Psoas muscle (tissue), 7 donors: ENCODE measurements at regions not wholly inside any gene's neighbourhood (a gene's known extent, or its start where the extent isn't known, plus 50 kb on each side); places are given as distances from the start of the nearest gene placed in this dataset.

Experiments used
- ATAC-seq, 4 donors: fragments of 200-7000 bp; cut with Tn5 transposase; one replicate each; pipeline ENCODE4 v1.9.1; 2020; ENCODE audit warnings: moderate library complexity in 3 of 4, mild to moderate bottlenecking in 2 of 4
- DNase-seq, 2 donors: peaks; one replicate each; pipeline ENCODE4 v3.0.0-alpha.2; 2020
- H3K27ac ChIP-seq: fragments of 200-600 bp; one replicate; pipeline ENCODE4 v1.8.0; 2022
- H3K27me3 ChIP-seq, 3 donors: fragments of 200-600 bp in 1 of 3; one replicate each; pipeline versions ENCODE4 v1.6.1 to v1.8.0; 2013 to 2022; ENCODE audit warnings: low read length in 2 of 3, mild to moderate bottlenecking in 2 of 3, moderate library complexity in 1 of 3; ENCODE audit not compliant: insufficient read depth in 3 of 3
- H3K36me3 ChIP-seq, 2 donors: fragments of 200-600 bp in 1 of 2; one replicate each; pipeline versions ENCODE4 v1.6.1 to v1.8.0; 2013 to 2022; ENCODE audit warnings: low read depth in 1 of 2, mild to moderate bottlenecking in 1 of 2, moderate library complexity in 1 of 2; ENCODE audit not compliant: insufficient read depth in 1 of 2
- H3K4me1 ChIP-seq: fragments of 200-600 bp; one replicate; pipeline ENCODE4 v1.8.0; 2022
- H3K4me3 ChIP-seq: fragments of 200-600 bp; one replicate; pipeline ENCODE4 v1.8.0; 2022; ENCODE audit warnings: mild to moderate bottlenecking
- H3K9me3 ChIP-seq: fragments of 200-600 bp; one replicate; pipeline ENCODE4 v1.8.0; 2022
- WGBS, 3 donors: extraction: QIAGEN DNeasy Blood & Tissue Kit; methylation state at CpG; one replicate each; pipeline versions ENCODE4 v1.1.6 to v1.1.7; 2013; 5-methylcytosine and 5-hydroxymethylcytosine counted together
- intact Hi-C, 2 donors: fragments of 100-400 bp; cut with DNase I; formaldehyde crosslinking; loops; one replicate each; pipeline versions ENCODE4 v1.11.0 to v1.14.2; 2022
- TF ChIP-seq, protein P1 (sequence below): fragments of 200-600 bp; IDR thresholded peaks from one replicate; pipeline ENCODE4 v1.8.0; 2022; ENCODE audit warnings: antibody characterized with exemption
- donor health status: healthy with polysubstance abuse.
- donor health status: DM: no; HTN: no; CAD: no; lungs with moderate emphysema.
- donor health status: Bipolar disorder and iron deficiency.
- donor health status: healthy.
- donor health status: DM: yes; HTN: yes; CAD: no.
- donor health status: DM: no; HTN: no; CAD: no.
- donor health status: DM: yes; HTN: yes; CAD: no.

DNA sequence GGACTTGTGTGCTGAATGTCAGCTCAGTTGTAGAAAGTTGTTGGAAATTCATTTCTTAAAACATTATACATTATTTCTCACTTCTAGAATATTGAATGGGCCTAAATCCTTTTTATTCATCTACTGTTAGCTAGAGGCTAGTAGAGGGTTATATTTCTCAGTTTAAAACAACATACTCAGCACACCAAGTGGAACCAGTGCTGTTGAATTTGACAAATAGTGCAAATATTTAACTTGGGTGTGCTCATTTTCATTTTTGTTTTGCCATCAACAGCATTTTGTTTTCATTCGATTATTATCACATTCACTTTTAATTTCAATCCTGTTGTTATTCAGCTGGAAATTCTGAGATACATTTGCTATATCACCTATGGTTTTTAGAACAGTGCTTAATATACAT, 269.4 kb upstream of the PEX5L start:
- no peak for DNase-seq
- WGBS, 3 donors, result 85 to 100% (median 94%) methylated on average over 1 of the region's 1 CpG

DNA sequence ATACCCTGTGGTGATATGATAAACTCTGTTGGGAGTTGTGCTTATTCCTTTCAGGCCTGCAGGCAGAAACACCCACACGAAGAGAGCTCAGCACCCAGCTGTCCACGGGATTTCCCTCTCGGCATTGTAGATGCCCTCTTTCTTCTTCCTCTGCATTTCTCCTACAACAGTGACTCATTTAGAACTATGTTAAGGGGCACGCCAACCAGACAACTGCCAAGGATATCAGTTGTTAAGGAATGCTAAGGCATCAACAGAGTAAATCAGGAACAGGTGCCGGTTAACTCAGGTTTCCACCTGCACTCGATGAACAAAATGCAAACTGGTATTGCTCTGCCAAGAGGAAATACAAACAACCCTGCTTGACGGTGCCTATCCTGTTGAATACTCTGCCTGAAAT, 270.0 kb upstream of the PEX5L start:
- Histone ChIP-seq H3K4me3 (no peak overlapping the region), H3K36me3 (no peaks in the 10 kb centered on the region), H3K4me1 (peaks cover 6% of the 10 kb centered on the region), H3K9me3 (no peaks in the 10 kb centered on the region), H3K27me3 (no peaks in the 10 kb centered on the region), H3K27ac (no peak overlapping the region)
- 19 to 36% (median 25%) methylated on average over 7 of the region's 7 CpGs for WGBS, 3 donors
- TF ChIP-seq, protein P1, sequence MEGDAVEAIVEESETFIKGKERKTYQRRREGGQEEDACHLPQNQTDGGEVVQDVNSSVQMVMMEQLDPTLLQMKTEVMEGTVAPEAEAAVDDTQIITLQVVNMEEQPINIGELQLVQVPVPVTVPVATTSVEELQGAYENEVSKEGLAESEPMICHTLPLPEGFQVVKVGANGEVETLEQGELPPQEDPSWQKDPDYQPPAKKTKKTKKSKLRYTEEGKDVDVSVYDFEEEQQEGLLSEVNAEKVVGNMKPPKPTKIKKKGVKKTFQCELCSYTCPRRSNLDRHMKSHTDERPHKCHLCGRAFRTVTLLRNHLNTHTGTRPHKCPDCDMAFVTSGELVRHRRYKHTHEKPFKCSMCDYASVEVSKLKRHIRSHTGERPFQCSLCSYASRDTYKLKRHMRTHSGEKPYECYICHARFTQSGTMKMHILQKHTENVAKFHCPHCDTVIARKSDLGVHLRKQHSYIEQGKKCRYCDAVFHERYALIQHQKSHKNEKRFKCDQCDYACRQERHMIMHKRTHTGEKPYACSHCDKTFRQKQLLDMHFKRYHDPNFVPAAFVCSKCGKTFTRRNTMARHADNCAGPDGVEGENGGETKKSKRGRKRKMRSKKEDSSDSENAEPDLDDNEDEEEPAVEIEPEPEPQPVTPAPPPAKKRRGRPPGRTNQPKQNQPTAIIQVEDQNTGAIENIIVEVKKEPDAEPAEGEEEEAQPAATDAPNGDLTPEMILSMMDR, result no peak
- intact Hi-C loops, result no loop called here
- DNase-seq (no peak), ATAC-seq (peak; percentile 45 to 88 (median 82))

More for the DNA sequence above, 269.4 kb upstream of the PEX5L start:
- ATAC-seq, result no peak
- intact Hi-C loops, result no loop called here
- no peaks in the 10 kb centered on the region for H3K27me3 ChIP-seq
- H3K4me1 ChIP-seq, result peaks cover 6% of the 10 kb centered on the region
- TF ChIP-seq, protein P1, result no peak
- no peak overlapping the region for H3K27ac ChIP-seq
- no peaks in the 10 kb centered on the region for H3K36me3 ChIP-seq
- no peak overlapping the region for H3K4me3 ChIP-seq
- H3K9me3 ChIP-seq, result no peaks in the 10 kb centered on the region

DNA sequence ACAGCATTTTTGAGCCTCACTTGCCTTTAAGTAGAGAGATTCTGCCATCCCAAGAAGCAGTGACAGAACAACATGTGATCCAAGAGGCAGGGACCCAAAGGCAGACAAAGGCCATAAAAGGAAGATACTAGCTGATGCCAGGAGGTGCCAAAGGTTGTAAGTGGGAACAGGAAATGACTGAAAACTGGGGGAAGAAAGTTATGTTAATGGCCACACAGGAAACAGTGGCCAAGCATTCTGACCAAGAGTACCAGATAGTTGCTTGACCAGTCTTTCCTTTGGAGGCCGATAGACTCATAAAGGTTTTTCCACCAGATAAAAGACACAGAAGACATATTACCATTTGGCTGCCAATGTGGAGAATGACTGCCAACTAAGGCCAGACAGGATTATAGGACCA, 274.5 kb upstream of the PEX5L start:
- WGBS, 3 donors, result 26 to 90% (median 64%) methylated on average over 1 of the region's 1 CpG
- Histone ChIP-seq H3K4me3 (no peak overlapping the region), H3K27ac (no peak overlapping the region), H3K4me1 (peaks cover 3% of the 10 kb centered on the region), H3K9me3 (no peaks in the 10 kb centered on the region), H3K27me3 (no peaks in the 10 kb centered on the region), H3K36me3 (no peaks in the 10 kb centered on the region)
- no peak for DNase-seq
- TF ChIP-seq, protein P1, result no peak
- intact Hi-C loops, result no loop called here
- ATAC-seq, result no peak

DNA sequence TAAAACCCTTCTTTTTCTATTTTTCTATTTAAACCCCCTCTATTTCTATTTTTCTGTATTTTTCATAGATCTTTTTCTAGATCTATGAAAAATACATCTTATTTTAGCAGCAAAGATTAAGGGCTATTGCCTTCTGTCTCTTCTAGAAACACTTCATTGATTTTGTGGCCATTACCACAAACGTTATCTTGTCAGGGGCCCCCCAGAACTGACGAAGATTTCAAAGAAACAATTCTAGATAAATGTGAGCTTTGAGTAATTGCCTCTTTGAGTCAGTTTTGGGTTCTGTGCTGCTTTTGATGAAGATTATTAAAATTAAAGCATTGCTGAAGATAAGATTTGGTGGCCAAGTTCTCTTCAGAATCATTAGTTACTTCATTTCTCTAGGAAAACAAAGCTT, 279.6 kb upstream of the PEX5L start:
- 60 to 74% (median 63%) methylated on average over 2 of the region's 2 CpGs for WGBS, 3 donors
- H3K27ac ChIP-seq, result no peak overlapping the region
- intact Hi-C loops, result no loop called here

DNA sequence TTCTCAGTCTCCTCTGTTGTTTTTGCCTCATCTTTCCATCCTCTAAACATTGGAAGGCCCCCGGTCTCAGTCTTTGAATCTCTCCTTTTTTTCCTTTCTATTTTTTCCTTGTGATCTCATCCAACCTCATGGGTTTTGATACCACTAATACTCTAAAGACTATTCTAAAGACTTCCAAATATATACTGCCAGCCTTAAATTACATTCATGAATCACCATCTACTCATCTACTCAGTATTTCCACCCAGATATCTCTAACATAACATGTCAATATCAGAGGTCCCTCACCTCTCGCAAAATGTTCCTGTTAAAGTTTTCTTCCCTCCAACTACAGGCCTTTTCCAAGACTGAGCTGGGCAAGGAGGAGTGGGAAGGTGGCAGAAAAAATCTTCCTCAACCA, 282.5 kb upstream of the TTC14 start:
- WGBS, 3 donors, result 86 to 91% (median 88%) methylated on average over 2 of the region's 2 CpGs
- DNase-seq (no peak), ATAC-seq (no peak)
- intact Hi-C loops, result no loop called here
- no peaks in the 10 kb centered on the region for H3K36me3 ChIP-seq
- H3K4me1 ChIP-seq, result no peaks in the 10 kb centered on the region
- H3K27ac ChIP-seq, result no peak overlapping the region
- TF ChIP-seq, protein P1, result no peak
- H3K9me3 ChIP-seq, result no peaks in the 10 kb centered on the region
- no peak overlapping the region for H3K4me3 ChIP-seq
- H3K27me3 ChIP-seq, result no peaks in the 10 kb centered on the region

More for the DNA sequence above, 279.6 kb upstream of the PEX5L start:
- TF ChIP-seq, protein P1, result no peak
- no peak for ATAC-seq
- Histone ChIP-seq H3K36me3 (no peaks in the 10 kb centered on the region), H3K4me1 (no peaks in the 10 kb centered on the region), H3K9me3 (no peaks in the 10 kb centered on the region), H3K4me3 (no peak overlapping the region), H3K27me3 (no peaks in the 10 kb centered on the region)
- no peak for DNase-seq
